Transverse colon (tissue), 4 donors: ENCODE measurements at regions not wholly inside any gene's neighbourhood (a gene's known extent, or its start where the extent isn't known, plus 50 kb on each side); places are given as distances from the start of the nearest gene placed in this dataset.

Experiments used
- CTCF ChIP-seq, 5 experiments: fragments of 200-600 bp in 3 of 5; fragments of 450-650 bp in 2 of 5; sonication (generic) in 3 of 5; IDR thresholded peaks; 1 replicate in 2 of 5; 2 replicates in 3 of 5; pipeline ENCODE4 v1.5.1; 2016 to 2017; ENCODE audit warnings: antibody characterized with exemption in 5 of 5, inconsistent platforms in 3 of 5, mild to moderate bottlenecking in 2 of 5, moderate library complexity in 1 of 5
- EP300 ChIP-seq: sonication (generic); formaldehyde crosslinking; IDR thresholded peaks from one replicate; pipeline ENCODE4 v1.6.1; 2017; ENCODE audit warnings: antibody characterized with exemption, low read depth
- POLR2A ChIP-seq: fragments of 450-650 bp; IDR thresholded peaks from one replicate; pipeline ENCODE4 v1.6.1; 2016; ENCODE audit warnings: antibody characterized with exemption, mild to moderate bottlenecking, moderate library complexity
- POLR2AphosphoS5 ChIP-seq, 3 donors: sonication (generic); formaldehyde crosslinking; IDR thresholded peaks; one replicate each; pipeline ENCODE4 v1.6.1; 2016; ENCODE audit warnings: antibody characterized with exemption in 3 of 3

- TF ChIP-seq CTCF (IDR thresholded peaks at IDR 0.05) = no peak
- no peak for TF ChIP-seq POLR2AphosphoS5 (IDR thresholded peaks at IDR 0.05)
- no peak for TF ChIP-seq EP300
- no peak for TF ChIP-seq POLR2A
Observed at GRCh38 chr5:52580921-52581320, 206.8 kb upstream of the ITGA1 start.
